GM12878 (cell line): ENCODE measurements at regions not wholly inside any gene's neighbourhood (a gene's known extent, or its start where the extent isn't known, plus 50 kb on each side); places are given as distances from the start of the nearest gene placed in this dataset.
A peak's percentile ranks its signal among the peaks of the same experiment; 100 is the strongest.

Experiments
- ATAC-seq: fragments of 200-7000 bp; cut with Tn5 transposase; 3 replicates; pipeline ENCODE4 v1.9.1; 2020; ENCODE audit warnings: mild to moderate bottlenecking, moderate library complexity
- BruUV-seq: library from RNA; stranded (reverse); fragments of 400-500 nt; replicated peaks from 2 replicates; lab custom pipeline; 2021; lab: Mats Ljungman, UMichigan
- CTCF ChIA-PET: fragments of 300-600 bp; sonication (Branson Sonifier 250); formaldehyde crosslinking; extraction: SDS; loops from one replicate; lab custom pipeline; 2021; ENCODE audit warnings: inconsistent platforms; lab: Yijun Ruan, JAX
- POLR2A ChIA-PET: fragments of 350-600 bp; formaldehyde crosslinking; extraction: SDS; loops from one replicate; lab custom pipeline; 2021; ENCODE audit warnings: inconsistent platforms; lab: Charles Lee
- RAD21 ChIA-PET: fragments of 300-600 bp; sonication (Branson Sonifier 250); formaldehyde crosslinking; loops from one replicate; lab custom pipeline; 2023; ENCODE audit warnings: antibody characterized with exemption; ENCODE audit not compliant: unreplicated experiment; lab: Charles Lee
- SMC1A ChIA-PET: fragments of 300-600 bp; sonication (Branson Sonifier 250); formaldehyde crosslinking; loops from one replicate; lab custom pipeline; 2023; ENCODE audit not compliant: unreplicated experiment, uncharacterized antibody; lab: Charles Lee
- DNase-seq: peaks from one replicate; pipeline ENCODE4 v3.0.0-alpha.2; 2011; ENCODE audit warnings: low read depth, low spot score
- FAIRE-seq: peaks from 3 replicates; lab custom pipeline; 2011; peaks lifted over from hg19 to GRCh38; lab: Jason Lieb, UNC
- H2AFZ ChIP-seq: 2 replicates; pipeline ENCODE4 v1.6.0; 2011; ENCODE audit warnings: low read depth, low read length, control low read depth; ENCODE audit not compliant: control insufficient read depth
- H3K27ac ChIP-seq: 2 replicates; pipeline ENCODE4 v1.5.1; 2011; ENCODE audit warnings: control low read depth; ENCODE audit not compliant: control insufficient read depth, insufficient read depth
- H3K27me3 ChIP-seq, 2 experiments: replicated peaks in 1 of 2; 2 replicates each; pipeline versions ENCODE4 v1.6.0 to v1.6.1; 2011; ENCODE audit warnings: low read length in 1 of 2; ENCODE audit not compliant: control insufficient read depth in 2 of 2, insufficient read depth in 2 of 2
- H3K36me3 ChIP-seq, 2 experiments: 2 replicates each; pipeline ENCODE4 v1.5.1; 2011; ENCODE audit warnings: low read length in 1 of 2; ENCODE audit not compliant: control insufficient read depth in 2 of 2, insufficient read depth in 2 of 2
- H3K4me1 ChIP-seq: 2 replicates; pipeline ENCODE4 v1.6.1; 2011; ENCODE audit warnings: mild to moderate bottlenecking, low read length, moderate library complexity, mixed read lengths; ENCODE audit not compliant: control insufficient read depth, insufficient read depth
- H3K4me2 ChIP-seq: 2 replicates; pipeline ENCODE4 v1.6.0; 2011; ENCODE audit warnings: control low read depth; ENCODE audit not compliant: control insufficient read depth, insufficient read depth
- H3K4me3 ChIP-seq: fragments of 200-600 bp; sonication (generic); 2 replicates; pipeline ENCODE4 v1.5.1; 2016
- H3K79me2 ChIP-seq: 2 replicates; pipeline ENCODE4 v1.6.0; 2011; ENCODE audit warnings: low read length; ENCODE audit not compliant: control insufficient read depth, insufficient read depth
- H3K9ac ChIP-seq: 2 replicates; pipeline ENCODE4 v1.8.0; 2011; ENCODE audit warnings: low read length, control low read depth, mixed read lengths; ENCODE audit not compliant: control insufficient read depth, insufficient read depth
- H3K9me3 ChIP-seq: replicated peaks from 3 replicates; pipeline ENCODE4 v1.5.1; 2011; ENCODE audit warnings: mild to moderate bottlenecking, low read length; ENCODE audit not compliant: control insufficient read depth, insufficient read depth
- H4K20me1 ChIP-seq: 2 replicates; pipeline ENCODE4 v1.6.0; 2011; ENCODE audit not compliant: control insufficient read depth, insufficient read depth
- ATF7 ChIP-seq: fragments of 450-650 bp; IDR thresholded peaks from 2 replicates; pipeline ENCODE4 v1.6.1; 2016; ENCODE audit warnings: low read depth, mild to moderate bottlenecking
- CREB1 ChIP-seq: IDR thresholded peaks from 2 replicates; pipeline ENCODE4 v1.6.1; 2012; ENCODE audit warnings: low read depth, mild to moderate bottlenecking, inconsistent platforms
- SRF ChIP-seq, 2 experiments: IDR thresholded peaks; 2 replicates each; pipeline ENCODE4 v1.6.1; 2011; ENCODE audit warnings: low read depth in 2 of 2, low read length in 2 of 2, mild to moderate bottlenecking in 1 of 2, moderate library complexity in 1 of 2
- ZNF274 ChIP-seq: IDR thresholded peaks from one replicate; pipeline ENCODE4 v1.8.0; 2011; ENCODE audit not compliant: insufficient read length, insufficient read depth
- ZZZ3 ChIP-seq: IDR thresholded peaks from 2 replicates; pipeline ENCODE4 v1.6.1; 2011; ENCODE audit warnings: low read depth; ENCODE audit not compliant: control insufficient read depth, insufficient read length
- WGBS: methylation state at CpG from one replicate; pipeline ENCODE4 v1.1.6; 2016; ENCODE audit warnings: low lambda C conversion rate; ENCODE audit not compliant: insufficient replicate concordance, insufficient coverage; ENCODE audit errors: missing lambda C conversion rate; 5-methylcytosine and 5-hydroxymethylcytosine counted together
- in situ Hi-C: fragments of 300-500 bp; cut with MboI; formaldehyde crosslinking; loops from 9 replicates; pipeline ENCODE4 v1.14.3; 2018; ENCODE audit warnings: mixed read lengths
- intact Hi-C: fragments of 100-400 bp; cut with micrococcal nuclease; formaldehyde crosslinking; loops from one replicate; pipeline ENCODE4 v1.14.2; 2022; ENCODE audit not compliant: unreplicated experiment
- TF ChIP-seq, protein P1 (sequence below): fragments of 450-650 bp; conservative IDR thresholded peaks from 2 replicates; pipeline ENCODE4 v1.6.1; 2017; ENCODE audit warnings: mild to moderate bottlenecking, moderate library complexity
- TF ChIP-seq, protein P2 (sequence below): IDR thresholded peaks from 2 replicates; pipeline ENCODE4 v1.6.1; 2011; ENCODE audit warnings: low read depth, low read length, improper control_type of control experiment, borderline replicate concordance
- TF ChIP-seq, protein P3 (sequence below): IDR thresholded peaks from 2 replicates; pipeline ENCODE4 v1.6.1; 2012; ENCODE audit warnings: mild to moderate bottlenecking, low read depth, low read length

DNA sequence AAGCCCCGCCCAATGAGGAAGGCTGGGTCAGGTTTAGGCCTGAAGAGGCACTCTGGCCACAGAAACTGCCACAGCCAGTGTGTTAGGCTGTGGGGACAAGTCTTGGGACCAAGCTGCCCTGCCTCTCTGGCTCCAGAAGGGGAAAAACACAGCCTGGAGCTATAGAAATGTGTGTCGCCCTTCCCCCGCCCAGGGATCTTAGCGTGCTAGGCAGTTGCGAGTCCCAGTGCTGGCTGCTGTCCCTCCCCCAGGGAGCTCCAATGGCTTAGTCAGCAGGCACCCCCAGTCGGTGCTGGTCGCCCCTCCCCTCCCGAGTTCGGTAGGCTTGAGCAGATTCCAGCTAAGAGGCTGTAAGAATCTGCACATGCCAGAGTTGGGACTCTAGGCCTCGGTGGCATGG is 99.5 kb upstream of the API5 start:
- Histone ChIP-seq H4K20me1 (no peaks in the 10 kb centered on the region), H3K79me2 (no peaks in the 10 kb centered on the region), H3K36me3 (no peaks in the 10 kb centered on the region), H3K4me2 (no peak overlapping the region), H3K9ac (no peak overlapping the region), H3K4me3 (no peak overlapping the region), H2AFZ (no peak overlapping the region), H3K27ac (no peak overlapping the region), H3K4me1 (no peaks in the 10 kb centered on the region), H3K27me3 (no peaks in the 10 kb centered on the region), H3K9me3 (no peaks in the 10 kb centered on the region)
- RAD21 ChIA-PET: no interaction called here
- TF ChIP-seq SRF (IDR thresholded peaks at IDR 0.05; ENCODE audit: low read depth in 2 of 2, low read length in 2 of 2): no peak
- TF ChIP-seq, protein P1, sequence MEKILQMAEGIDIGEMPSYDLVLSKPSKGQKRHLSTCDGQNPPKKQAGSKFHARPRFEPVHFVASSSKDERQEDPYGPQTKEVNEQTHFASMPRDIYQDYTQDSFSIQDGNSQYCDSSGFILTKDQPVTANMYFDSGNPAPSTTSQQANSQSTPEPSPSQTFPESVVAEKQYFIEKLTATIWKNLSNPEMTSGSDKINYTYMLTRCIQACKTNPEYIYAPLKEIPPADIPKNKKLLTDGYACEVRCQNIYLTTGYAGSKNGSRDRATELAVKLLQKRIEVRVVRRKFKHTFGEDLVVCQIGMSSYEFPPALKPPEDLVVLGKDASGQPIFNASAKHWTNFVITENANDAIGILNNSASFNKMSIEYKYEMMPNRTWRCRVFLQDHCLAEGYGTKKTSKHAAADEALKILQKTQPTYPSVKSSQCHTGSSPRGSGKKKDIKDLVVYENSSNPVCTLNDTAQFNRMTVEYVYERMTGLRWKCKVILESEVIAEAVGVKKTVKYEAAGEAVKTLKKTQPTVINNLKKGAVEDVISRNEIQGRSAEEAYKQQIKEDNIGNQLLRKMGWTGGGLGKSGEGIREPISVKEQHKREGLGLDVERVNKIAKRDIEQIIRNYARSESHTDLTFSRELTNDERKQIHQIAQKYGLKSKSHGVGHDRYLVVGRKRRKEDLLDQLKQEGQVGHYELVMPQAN: no peak
- TF ChIP-seq, protein P2, sequence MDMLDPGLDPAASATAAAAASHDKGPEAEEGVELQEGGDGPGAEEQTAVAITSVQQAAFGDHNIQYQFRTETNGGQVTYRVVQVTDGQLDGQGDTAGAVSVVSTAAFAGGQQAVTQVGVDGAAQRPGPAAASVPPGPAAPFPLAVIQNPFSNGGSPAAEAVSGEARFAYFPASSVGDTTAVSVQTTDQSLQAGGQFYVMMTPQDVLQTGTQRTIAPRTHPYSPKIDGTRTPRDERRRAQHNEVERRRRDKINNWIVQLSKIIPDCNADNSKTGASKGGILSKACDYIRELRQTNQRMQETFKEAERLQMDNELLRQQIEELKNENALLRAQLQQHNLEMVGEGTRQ: no peak
- intact Hi-C loops: no loop called here
- POLR2A ChIA-PET: no interaction called here
- FAIRE-seq (no peak), DNase-seq (no peak), ATAC-seq (no peak)
- 50% methylated on average over 10 of the region's 10 CpGs for WGBS
- no TSS peak for BruUV-seq
- SMC1A ChIA-PET: no interaction called here
- in situ Hi-C loops: no loop called here
- CTCF ChIA-PET: no interaction called here

DNA sequence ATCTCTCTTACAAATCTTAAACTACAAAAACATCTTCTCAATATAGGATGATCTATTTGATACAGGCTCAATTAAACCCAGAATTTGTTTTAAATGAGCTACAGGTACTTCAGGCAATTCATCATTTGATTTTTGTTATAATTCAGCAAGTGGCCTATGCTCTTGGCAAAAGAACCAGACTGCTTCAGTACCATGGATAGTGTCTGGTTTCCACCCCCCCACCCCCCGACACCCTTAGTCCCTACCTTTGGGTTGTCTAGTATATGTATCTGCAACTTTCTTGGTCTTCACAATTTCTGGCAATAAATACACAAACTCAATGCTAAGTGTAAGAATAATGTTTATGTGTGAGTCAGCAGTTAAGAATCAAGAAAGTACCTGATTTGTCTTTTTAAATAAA is 97.3 kb upstream of the API5 start:
- Histone ChIP-seq H3K36me3 (no peaks in the 10 kb centered on the region), H3K27ac (no peak overlapping the region), H3K4me3 (no peak overlapping the region), H3K27me3 (no peaks in the 10 kb centered on the region), H3K79me2 (no peaks in the 10 kb centered on the region), H3K9ac (no peak overlapping the region), H3K4me2 (no peak overlapping the region), H4K20me1 (no peaks in the 10 kb centered on the region), H3K9me3 (no peaks in the 10 kb centered on the region), H2AFZ (no peak overlapping the region), H3K4me1 (no peaks in the 10 kb centered on the region)
- no peak for FAIRE-seq
- 0% methylated on average over 1 of the region's 1 CpG for WGBS
- no TSS peak for BruUV-seq
- RAD21 ChIA-PET: no interaction called here
- DNase-seq: no peak
- POLR2A ChIA-PET: no interaction called here
- intact Hi-C loops (no loop called here), in situ Hi-C loops (no loop called here)
- no peak for TF ChIP-seq ZZZ3
- TF ChIP-seq ATF7: no peak
- no peak for TF ChIP-seq ZNF274
- TF ChIP-seq, protein P3, sequence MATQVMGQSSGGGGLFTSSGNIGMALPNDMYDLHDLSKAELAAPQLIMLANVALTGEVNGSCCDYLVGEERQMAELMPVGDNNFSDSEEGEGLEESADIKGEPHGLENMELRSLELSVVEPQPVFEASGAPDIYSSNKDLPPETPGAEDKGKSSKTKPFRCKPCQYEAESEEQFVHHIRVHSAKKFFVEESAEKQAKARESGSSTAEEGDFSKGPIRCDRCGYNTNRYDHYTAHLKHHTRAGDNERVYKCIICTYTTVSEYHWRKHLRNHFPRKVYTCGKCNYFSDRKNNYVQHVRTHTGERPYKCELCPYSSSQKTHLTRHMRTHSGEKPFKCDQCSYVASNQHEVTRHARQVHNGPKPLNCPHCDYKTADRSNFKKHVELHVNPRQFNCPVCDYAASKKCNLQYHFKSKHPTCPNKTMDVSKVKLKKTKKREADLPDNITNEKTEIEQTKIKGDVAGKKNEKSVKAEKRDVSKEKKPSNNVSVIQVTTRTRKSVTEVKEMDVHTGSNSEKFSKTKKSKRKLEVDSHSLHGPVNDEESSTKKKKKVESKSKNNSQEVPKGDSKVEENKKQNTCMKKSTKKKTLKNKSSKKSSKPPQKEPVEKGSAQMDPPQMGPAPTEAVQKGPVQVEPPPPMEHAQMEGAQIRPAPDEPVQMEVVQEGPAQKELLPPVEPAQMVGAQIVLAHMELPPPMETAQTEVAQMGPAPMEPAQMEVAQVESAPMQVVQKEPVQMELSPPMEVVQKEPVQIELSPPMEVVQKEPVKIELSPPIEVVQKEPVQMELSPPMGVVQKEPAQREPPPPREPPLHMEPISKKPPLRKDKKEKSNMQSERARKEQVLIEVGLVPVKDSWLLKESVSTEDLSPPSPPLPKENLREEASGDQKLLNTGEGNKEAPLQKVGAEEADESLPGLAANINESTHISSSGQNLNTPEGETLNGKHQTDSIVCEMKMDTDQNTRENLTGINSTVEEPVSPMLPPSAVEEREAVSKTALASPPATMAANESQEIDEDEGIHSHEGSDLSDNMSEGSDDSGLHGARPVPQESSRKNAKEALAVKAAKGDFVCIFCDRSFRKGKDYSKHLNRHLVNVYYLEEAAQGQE: peak; percentile 64; the same call in 1 of the 2 replicates
- TF ChIP-seq, protein P1: no peak
- TF ChIP-seq CREB1: no peak
- ATAC-seq: no peak
- CTCF ChIA-PET: no interaction called here
- SMC1A ChIA-PET: no interaction called here
